IMR-90 (cell line): ENCODE measurements at regions not wholly inside any gene's neighbourhood (a gene's known extent, or its start where the extent isn't known, plus 50 kb on each side); places are given as distances from the start of the nearest gene placed in this dataset.

Experiments
- POLR2A ChIP-seq: IDR thresholded peaks from 2 replicates; pipeline ENCODE4 v1.6.1; 2012; ENCODE audit warnings: mild to moderate bottlenecking, low read depth, low read length
- RCOR1 ChIP-seq: IDR thresholded peaks from 2 replicates; pipeline ENCODE4 v1.6.1; 2012; ENCODE audit warnings: mild to moderate bottlenecking, low read length, improper control_type of control experiment; ENCODE audit not compliant: insufficient replicate concordance
- SMC3 ChIP-seq: fragments of 150-350 bp; IDR thresholded peaks from 2 replicates; pipeline ENCODE4 v1.6.1; 2016; ENCODE audit warnings: low read depth, mild to moderate bottlenecking, antibody characterized with exemption, low read length, moderate library complexity
- TF ChIP-seq, protein P1 (sequence below): conservative IDR thresholded peaks from 2 replicates; pipeline ENCODE4 v1.5.1; 2012; ENCODE audit warnings: mild to moderate bottlenecking, low read depth, low read length, improper control_type of control experiment
- TF ChIP-seq, protein P2 (sequence below): fragments of 150-350 bp; IDR thresholded peaks from 2 replicates; pipeline ENCODE4 v1.6.1; 2016; ENCODE audit warnings: low read depth, mild to moderate bottlenecking, low read length, moderate library complexity, borderline replicate concordance

DNA sequence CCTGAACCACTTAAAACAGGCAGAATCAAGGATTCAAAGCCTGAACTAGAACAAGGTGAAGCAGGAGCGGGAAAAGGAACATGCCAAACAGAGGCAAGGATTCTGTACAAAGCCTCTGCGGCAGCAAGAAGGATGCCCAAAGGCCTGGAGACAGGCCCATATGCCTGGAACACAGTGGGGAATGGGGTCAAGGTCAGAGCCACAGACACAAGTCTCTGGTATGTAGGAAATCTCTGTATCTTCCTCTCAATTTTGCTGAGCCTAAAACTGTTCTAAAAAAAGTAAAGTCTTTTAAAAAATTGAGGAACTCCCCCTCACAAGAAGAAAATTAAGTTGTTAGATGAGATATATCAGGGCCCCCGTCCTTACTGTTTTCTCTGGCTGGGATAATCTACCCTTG lies 175.9 kb upstream of the GHITM start:
- TF ChIP-seq POLR2A (no peak), SMC3 (no peak), RCOR1 (no peak)
- TF ChIP-seq, protein P1, sequence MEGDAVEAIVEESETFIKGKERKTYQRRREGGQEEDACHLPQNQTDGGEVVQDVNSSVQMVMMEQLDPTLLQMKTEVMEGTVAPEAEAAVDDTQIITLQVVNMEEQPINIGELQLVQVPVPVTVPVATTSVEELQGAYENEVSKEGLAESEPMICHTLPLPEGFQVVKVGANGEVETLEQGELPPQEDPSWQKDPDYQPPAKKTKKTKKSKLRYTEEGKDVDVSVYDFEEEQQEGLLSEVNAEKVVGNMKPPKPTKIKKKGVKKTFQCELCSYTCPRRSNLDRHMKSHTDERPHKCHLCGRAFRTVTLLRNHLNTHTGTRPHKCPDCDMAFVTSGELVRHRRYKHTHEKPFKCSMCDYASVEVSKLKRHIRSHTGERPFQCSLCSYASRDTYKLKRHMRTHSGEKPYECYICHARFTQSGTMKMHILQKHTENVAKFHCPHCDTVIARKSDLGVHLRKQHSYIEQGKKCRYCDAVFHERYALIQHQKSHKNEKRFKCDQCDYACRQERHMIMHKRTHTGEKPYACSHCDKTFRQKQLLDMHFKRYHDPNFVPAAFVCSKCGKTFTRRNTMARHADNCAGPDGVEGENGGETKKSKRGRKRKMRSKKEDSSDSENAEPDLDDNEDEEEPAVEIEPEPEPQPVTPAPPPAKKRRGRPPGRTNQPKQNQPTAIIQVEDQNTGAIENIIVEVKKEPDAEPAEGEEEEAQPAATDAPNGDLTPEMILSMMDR = no peak
- TF ChIP-seq, protein P2, sequence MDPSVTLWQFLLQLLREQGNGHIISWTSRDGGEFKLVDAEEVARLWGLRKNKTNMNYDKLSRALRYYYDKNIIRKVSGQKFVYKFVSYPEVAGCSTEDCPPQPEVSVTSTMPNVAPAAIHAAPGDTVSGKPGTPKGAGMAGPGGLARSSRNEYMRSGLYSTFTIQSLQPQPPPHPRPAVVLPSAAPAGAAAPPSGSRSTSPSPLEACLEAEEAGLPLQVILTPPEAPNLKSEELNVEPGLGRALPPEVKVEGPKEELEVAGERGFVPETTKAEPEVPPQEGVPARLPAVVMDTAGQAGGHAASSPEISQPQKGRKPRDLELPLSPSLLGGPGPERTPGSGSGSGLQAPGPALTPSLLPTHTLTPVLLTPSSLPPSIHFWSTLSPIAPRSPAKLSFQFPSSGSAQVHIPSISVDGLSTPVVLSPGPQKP = no peak
